HG03103 (cell line): ENCODE measurements at regions not wholly inside any gene's neighbourhood (a gene's known extent, or its start where the extent isn't known, plus 50 kb on each side); places are given as distances from the start of the nearest gene placed in this dataset.

Experiments
- ATAC-seq: cut with Tn5 transposase; IDR thresholded peaks from one replicate; pipeline ENCODE4 v1.9.1; 2021; ENCODE audit warnings: low read depth; ENCODE audit not compliant: unreplicated experiment

GRCh38 chr6:147022041-147022440 lies 182.2 kb upstream of the STXBP5 start:
- ATAC-seq, result no peak

DNA sequence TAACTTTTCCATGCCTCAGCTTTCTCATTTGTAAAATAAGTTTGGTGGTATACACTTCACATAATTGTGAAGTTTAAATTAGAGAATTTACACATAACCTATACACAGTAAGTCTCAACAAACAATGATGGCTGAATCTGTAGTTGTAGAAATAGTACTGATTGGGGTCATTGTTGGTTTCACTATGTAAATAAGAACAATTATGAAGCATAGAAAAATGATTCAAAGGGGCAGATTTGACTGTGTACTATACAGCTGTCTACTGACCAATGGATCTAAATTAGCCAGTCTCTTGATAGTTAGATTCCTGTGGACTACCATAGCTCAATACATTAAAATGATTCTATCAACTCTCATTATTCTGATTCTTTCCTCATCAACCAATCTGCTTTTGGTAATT lies 181.1 kb upstream of the STXBP5 start:
- ATAC-seq, result no peak

DNA sequence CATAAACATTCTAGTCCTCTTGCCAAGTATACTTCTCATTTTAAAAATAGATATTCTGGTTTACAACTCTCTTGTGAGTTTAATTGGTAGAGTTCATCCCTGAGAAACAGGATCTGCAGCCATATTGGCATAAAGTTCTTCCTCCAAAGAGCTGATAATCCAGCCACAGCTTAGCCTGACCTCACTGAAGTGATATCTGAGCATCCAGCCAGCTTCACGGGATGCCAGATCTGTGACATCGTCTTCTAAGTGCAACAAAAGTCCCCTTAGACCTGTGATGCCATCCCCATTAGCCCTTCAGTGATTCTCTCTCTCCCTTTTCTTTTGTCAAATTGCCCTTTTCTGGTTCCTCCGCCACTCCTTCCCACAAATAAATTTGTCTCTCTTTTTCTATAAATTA lies 180.6 kb upstream of the STXBP5 start:
- no peak for ATAC-seq

GRCh38 chr6:147029923-147030322 lies 174.3 kb upstream of the STXBP5 start:
- no peak for ATAC-seq

- no peak for ATAC-seq
Measured at GRCh38 chr6:147033267-147033666, 170.9 kb upstream of the STXBP5 start.

DNA sequence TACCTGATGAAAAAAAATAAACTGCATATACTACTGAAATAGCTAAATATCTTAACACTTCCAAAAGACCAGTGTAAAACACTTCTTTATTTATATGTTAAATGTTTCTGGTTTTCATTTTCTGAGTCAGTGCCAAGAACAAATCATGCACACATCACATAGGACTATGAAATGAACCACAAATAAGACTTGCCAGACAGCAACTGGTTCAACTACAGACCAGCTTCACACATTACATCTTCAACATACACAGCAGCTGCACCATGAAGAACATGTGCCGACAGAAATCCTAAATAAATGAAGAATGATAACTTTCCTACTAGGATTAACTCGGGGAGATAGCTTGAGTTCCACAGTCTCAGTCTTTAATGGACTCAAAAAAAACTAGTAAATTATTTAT lies 168.3 kb upstream of the STXBP5 start:
- no peak for ATAC-seq

DNA sequence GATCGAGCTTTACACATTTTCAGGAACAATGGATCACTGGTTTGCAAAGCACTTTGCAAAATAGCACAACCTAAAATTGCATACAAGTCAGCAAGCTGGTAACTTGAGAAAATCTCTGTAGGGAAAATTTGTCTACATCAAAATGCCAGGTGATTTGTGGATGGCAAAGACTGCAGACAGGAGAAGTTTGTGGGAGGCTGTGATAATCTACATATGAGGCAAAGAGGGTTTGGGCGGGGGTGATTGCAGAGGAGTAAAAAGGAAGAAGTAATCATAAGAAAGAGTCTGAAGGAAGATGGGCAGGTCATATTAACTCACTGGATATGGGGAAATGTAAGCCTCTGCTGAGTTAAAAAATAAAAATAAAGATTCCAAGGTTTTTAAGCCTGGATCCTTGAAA lies 166.3 kb upstream of the STXBP5 start:
- no peak for ATAC-seq

DNA sequence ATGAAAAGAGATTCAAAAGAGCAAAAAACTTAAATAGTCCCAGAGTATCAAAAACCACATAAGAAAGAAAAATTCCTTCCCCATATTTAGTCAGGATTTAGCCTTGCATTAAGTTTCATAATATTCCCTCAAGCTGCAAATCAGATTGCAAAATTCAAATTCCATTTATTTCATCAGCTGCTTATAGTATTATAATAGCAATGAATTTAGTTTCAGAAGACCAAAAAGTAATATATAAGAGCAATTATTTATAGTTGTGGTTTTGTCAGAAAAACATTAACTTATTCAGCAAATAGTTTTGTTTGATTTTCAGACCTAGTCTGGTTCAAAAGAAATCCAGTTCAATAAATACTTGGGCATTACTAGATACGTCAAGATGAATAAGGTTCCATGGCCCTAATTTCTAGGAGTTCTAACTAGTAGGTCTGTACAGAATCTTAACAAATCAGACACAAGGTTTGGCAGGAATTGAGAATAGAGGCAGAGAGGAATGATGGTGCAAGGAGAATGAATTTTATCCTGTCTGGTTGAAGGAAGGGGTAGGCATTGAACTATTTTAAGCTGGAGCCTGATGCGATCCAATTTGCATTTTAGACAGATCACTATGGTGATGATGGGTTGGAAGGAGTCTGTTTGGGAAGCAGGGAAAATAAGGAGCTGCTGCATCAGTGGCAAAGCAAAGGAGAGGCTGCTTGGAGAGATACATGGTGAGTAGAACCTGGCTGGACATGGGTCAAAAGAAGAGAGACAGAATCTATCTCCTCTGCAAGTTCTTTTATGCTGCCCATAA lies 163.9 kb upstream of the STXBP5 start:
- ATAC-seq, result no peak

DNA sequence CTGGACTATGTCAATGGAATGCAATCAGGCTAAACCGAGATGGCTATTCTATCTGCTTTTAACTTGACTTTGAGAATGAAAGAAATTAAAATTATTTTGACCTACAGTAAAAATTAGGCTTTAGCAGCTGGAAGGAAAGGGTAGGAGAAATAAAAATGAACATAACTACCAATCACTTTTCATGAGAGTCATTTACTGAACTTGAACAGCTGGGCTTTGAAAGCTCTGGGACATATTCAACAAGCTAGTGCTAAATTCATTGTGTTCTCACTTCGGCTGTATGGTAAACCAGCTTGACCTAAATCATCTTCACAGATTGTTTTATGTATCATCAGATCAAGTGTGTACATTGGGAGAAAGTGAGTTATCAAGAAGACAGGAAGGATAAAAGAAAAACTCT lies 161.5 kb upstream of the STXBP5 start:
- ATAC-seq, result no peak

- no peak for ATAC-seq
Measured at GRCh38 chr6:147043994-147044477, 160.2 kb upstream of the STXBP5 start.

- ATAC-seq, result no peak
Measured at GRCh38 chr6:147046141-147046877, 157.9 kb upstream of the STXBP5 start.

- no peak for ATAC-seq
Measured at GRCh38 chr6:147048930-147049329, 155.3 kb upstream of the STXBP5 start.

GRCh38 chr6:147053311-147053921 lies 150.8 kb upstream of the STXBP5 start:
- ATAC-seq, result no peak

- no peak for ATAC-seq
Measured at GRCh38 chr6:147054158-147054557, 150.1 kb upstream of the STXBP5 start.

DNA sequence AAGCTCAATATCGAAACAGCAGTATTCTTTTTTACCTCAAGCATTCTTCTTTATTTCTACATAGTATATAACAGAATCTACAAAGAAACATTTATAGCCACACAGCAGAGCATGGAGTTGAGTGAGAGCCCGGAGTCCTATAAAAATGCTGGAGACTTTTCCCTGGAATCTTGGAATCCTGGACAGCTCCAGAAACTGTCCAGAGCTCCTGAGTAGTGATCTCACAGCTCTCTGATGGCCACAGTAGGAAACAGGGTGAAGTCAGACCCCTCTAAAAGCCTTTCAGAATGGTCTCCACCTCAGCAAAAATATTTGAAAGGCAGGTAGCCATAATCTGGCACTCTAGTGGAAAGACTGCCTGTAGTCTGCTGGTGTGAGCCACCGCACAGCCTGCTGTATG lies 149.3 kb upstream of the STXBP5 start:
- ATAC-seq, result no peak

- ATAC-seq, result no peak
Measured at GRCh38 chr6:147055821-147056392, 148.3 kb upstream of the STXBP5 start.

- no peak for ATAC-seq
Measured at GRCh38 chr6:147057188-147057587, 147.0 kb upstream of the STXBP5 start.

DNA sequence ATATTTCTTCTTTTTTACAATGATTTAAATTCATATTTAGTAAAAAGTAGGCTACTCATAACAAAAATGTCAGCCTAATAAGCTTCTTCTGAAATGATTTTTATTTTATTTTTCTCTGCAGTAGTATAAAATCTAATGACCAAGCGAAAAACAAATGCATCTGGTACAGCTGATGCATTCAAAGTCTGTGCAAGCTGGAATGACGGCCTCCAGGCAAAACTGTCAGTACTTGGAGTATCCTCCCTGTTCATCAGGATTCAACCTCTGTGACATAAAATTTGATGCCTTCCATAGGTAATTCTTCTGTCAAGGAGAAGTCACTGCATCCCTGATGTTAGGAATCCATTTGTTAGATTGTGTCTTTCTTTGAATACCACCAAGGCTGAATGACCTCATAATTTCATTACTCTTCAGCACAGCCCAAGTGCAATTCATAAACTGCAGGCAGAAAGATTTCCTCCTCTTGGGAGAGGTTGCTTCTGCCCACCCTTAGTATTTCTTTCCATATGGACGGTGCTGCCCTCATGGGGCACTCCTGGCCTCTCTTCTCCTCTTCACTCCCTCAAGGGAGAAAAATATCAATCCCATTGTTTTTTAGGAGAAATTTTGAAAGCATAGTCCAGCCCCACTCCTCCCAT lies 146.4 kb upstream of the STXBP5 start:
- no peak for ATAC-seq

DNA sequence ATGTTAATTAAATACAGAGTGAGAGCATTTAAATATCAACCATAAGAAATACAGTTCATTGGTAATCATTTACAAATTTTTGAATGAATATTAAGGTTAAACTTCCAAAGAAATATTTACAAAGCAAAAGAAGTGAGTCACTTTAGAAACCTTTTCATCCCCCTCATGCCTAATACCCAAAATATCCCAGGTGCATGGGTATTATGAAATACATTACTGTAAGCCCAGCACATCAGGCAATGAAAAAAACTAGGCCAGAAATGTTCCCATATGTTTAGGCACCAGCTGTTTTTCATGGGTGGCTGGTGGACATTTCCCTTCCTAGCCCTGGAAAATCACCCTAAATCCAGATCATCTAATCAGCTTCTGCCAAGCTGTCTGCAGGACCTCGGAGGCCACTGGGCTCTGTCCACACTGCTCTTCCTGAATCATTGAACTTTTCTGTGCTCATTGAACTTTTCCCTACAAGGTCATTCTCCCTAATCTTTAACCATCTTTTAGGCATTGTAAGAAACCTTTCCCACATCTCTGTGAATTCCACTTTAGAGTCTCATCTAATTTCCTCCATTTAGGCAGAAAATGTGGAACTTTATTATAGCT lies 145.3 kb upstream of the STXBP5 start:
- ATAC-seq, result no peak

GRCh38 chr6:147060636-147061035 lies 143.6 kb upstream of the STXBP5 start:
- no peak for ATAC-seq
